ENCODE measurements at regions not wholly inside any gene's neighbourhood (a gene's known extent, or its start where the extent isn't known, plus 50 kb on each side); places are given as distances from the start of the nearest gene placed in this dataset.

GRCh38 chr5:87850843-87851242 is 417.8 kb downstream of the TMEM161B start:
- no peaks in the 10 kb centered on the region for H3K9me3 ChIP-seq (ENCODE audit: control extremely low read depth in 1 of 5, control insufficient read depth in 4 of 5, insufficient read depth in 2 of 5, low read depth in 1 of 5, low read length in 4 of 5)
- POLR2A ChIA-PET: no interaction called here
- no peaks in the 10 kb centered on the region for H3K27me3 ChIP-seq (replicated peaks in 2 of 5; ENCODE audit: control insufficient read depth in 4 of 5, insufficient read depth in 5 of 5, low read length in 4 of 5)
- no peak for DNase-seq
- no CpG with 5 or more reads among the region's 3 CpGs for WGBS (ENCODE audit: insufficient coverage)
- H3K4me1 ChIP-seq (ENCODE audit: control extremely low read depth in 1 of 4, control insufficient read depth in 4 of 4, insufficient read depth in 4 of 4, low read length in 3 of 4): no peaks in the 10 kb centered on the region
- no peak overlapping the region for H3K4me3 ChIP-seq (ENCODE audit: control insufficient read depth in 1 of 7, extremely low read depth in 1 of 7, insufficient read depth in 4 of 7, low read depth in 2 of 7, low read length in 6 of 7)
- H3K27ac ChIP-seq (ENCODE audit: insufficient read depth in 1 of 2, low read depth in 1 of 2, low read length in 2 of 2, poor library complexity in 1 of 2, severe bottlenecking in 2 of 2): no peak overlapping the region
- CTCF ChIA-PET: no interaction called here
- H3K36me3 ChIP-seq (ENCODE audit: control insufficient read depth in 4 of 4, insufficient read depth in 4 of 4, low read length in 3 of 4): no peaks in the 10 kb centered on the region

DNA sequence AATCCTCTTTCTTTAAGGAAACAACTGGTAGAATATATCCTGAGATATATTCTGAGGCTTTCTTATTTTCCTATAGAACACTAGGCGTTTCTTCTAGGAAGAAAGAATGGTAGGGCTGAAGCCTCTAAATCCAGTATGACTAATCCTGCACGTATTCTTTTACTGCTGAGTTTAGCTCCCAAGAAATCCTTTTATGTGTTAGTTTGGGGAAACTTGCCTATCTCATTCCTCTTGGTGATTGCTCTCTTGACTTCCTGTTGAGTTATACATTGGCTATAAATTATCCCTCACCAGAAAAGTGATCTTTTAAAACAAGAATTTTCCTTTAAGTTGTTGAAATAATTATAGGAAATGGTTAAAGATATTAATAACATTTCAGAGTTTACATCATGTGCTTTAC is 422.9 kb downstream of the TMEM161B start:
- ChIA-PET CTCF (no interaction called here), POLR2A (no interaction called here)
- H3K36me3 ChIP-seq (ENCODE audit: control insufficient read depth in 4 of 4, insufficient read depth in 4 of 4, low read length in 3 of 4): no peaks in the 10 kb centered on the region
- H3K9me3 ChIP-seq (ENCODE audit: control extremely low read depth in 1 of 5, control insufficient read depth in 4 of 5, insufficient read depth in 2 of 5, low read depth in 1 of 5, low read length in 4 of 5): peaks cover 0 to 6% (median 2%) of the 10 kb centered on the region in 5 experiments
- H3K4me3 ChIP-seq (ENCODE audit: control insufficient read depth in 1 of 7, extremely low read depth in 1 of 7, insufficient read depth in 4 of 7, low read depth in 2 of 7, low read length in 6 of 7): no peak overlapping the region
- no CpG with 5 or more reads among the region's 2 CpGs for WGBS (ENCODE audit: insufficient coverage)
- no peak for DNase-seq
- no peaks in the 10 kb centered on the region for H3K27me3 ChIP-seq (replicated peaks in 2 of 5; ENCODE audit: control insufficient read depth in 4 of 5, insufficient read depth in 5 of 5, low read length in 4 of 5)
- no peak overlapping the region for H3K27ac ChIP-seq (ENCODE audit: insufficient read depth in 1 of 2, low read depth in 1 of 2, low read length in 2 of 2, poor library complexity in 1 of 2, severe bottlenecking in 2 of 2)
- no peaks in the 10 kb centered on the region for H3K4me1 ChIP-seq (ENCODE audit: control extremely low read depth in 1 of 4, control insufficient read depth in 4 of 4, insufficient read depth in 4 of 4, low read length in 3 of 4)

DNA sequence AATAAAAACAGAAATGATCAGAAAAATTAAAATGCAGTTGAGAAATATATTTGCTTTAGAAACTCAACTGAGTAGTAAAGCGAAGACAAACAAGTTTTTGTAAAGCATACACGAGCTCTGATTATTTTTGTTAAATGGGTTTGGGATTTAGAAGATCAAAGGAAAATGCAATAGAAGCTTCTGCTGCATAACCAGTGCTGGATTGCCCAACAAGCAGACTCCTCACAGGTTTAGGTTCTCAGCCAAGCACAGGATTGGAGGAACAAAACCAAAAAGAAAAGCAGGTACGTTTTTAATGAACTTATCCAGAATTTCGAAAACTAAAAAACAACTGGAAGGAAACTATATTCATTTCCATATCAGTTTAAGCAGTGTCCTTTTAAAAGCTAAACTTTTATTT is 423.8 kb downstream of the TMEM161B start:
- no peak overlapping the region for H3K4me3 ChIP-seq (ENCODE audit: control insufficient read depth in 1 of 7, extremely low read depth in 1 of 7, insufficient read depth in 4 of 7, low read depth in 2 of 7, low read length in 6 of 7)
- CTCF ChIA-PET: no interaction called here
- POLR2A ChIA-PET: no interaction called here
- 92% methylated on average over 2 of the region's 4 CpGs for WGBS (ENCODE audit: insufficient coverage)
- no peak for DNase-seq
- H3K4me1 ChIP-seq (ENCODE audit: control extremely low read depth in 1 of 4, control insufficient read depth in 4 of 4, insufficient read depth in 4 of 4, low read length in 3 of 4): no peaks in the 10 kb centered on the region
- H3K27me3 ChIP-seq (replicated peaks in 2 of 5; ENCODE audit: control insufficient read depth in 4 of 5, insufficient read depth in 5 of 5, low read length in 4 of 5): no peaks in the 10 kb centered on the region
- peaks cover 0 to 6% (median 5%) of the 10 kb centered on the region in 5 experiments for H3K9me3 ChIP-seq (ENCODE audit: control extremely low read depth in 1 of 5, control insufficient read depth in 4 of 5, insufficient read depth in 2 of 5, low read depth in 1 of 5, low read length in 4 of 5)
- no peak overlapping the region for H3K27ac ChIP-seq (ENCODE audit: insufficient read depth in 1 of 2, low read depth in 1 of 2, low read length in 2 of 2, poor library complexity in 1 of 2, severe bottlenecking in 2 of 2)
- no peaks in the 10 kb centered on the region for H3K36me3 ChIP-seq (ENCODE audit: control insufficient read depth in 4 of 4, insufficient read depth in 4 of 4, low read length in 3 of 4)

GRCh38 chr5:87844449-87844848 is 424.2 kb downstream of the TMEM161B start:
- ChIA-PET POLR2A (no interaction called here), CTCF (no interaction called here)
- DNase-seq: no peak
- Histone ChIP-seq H3K27ac (ENCODE audit: insufficient read depth in 1 of 2, low read depth in 1 of 2, low read length in 2 of 2, poor library complexity in 1 of 2, severe bottlenecking in 2 of 2) (no peak overlapping the region), H3K9me3 (ENCODE audit: control extremely low read depth in 1 of 5, control insufficient read depth in 4 of 5, insufficient read depth in 2 of 5, low read depth in 1 of 5, low read length in 4 of 5) (peaks cover 0 to 6% (median 5%) of the 10 kb centered on the region in 5 experiments), H3K36me3 (ENCODE audit: control insufficient read depth in 4 of 4, insufficient read depth in 4 of 4, low read length in 3 of 4) (no peaks in the 10 kb centered on the region), H3K4me1 (ENCODE audit: control extremely low read depth in 1 of 4, control insufficient read depth in 4 of 4, insufficient read depth in 4 of 4, low read length in 3 of 4) (no peaks in the 10 kb centered on the region), H3K4me3 (ENCODE audit: control insufficient read depth in 1 of 7, extremely low read depth in 1 of 7, insufficient read depth in 4 of 7, low read depth in 2 of 7, low read length in 6 of 7) (no peak overlapping the region), H3K27me3 (replicated peaks in 2 of 5; ENCODE audit: control insufficient read depth in 4 of 5, insufficient read depth in 5 of 5, low read length in 4 of 5) (no peaks in the 10 kb centered on the region)
- 100% methylated on average over 1 of the region's 1 CpG for WGBS (ENCODE audit: insufficient coverage)

DNA sequence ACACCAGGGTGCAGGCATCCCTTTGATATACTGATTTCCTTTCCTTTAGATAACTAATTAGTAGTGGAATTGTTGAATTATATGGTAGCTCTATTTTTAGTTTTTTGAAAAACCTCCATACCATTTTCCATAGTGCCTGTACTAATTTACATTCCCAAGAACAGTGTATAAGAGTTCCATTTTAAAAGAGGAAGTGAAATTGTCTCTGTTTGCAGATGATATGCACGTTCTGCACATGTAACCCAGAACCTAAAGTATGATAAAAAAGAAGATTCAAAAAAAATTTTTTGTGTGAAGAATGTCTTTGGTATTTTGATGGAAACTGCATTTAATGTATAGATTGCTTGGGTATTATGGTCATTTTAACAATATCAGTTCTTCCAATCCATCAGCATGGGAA is 424.0 kb upstream of the CCNH start:
- H3K9me3 ChIP-seq (ENCODE audit: control extremely low read depth in 1 of 5, control insufficient read depth in 4 of 5, insufficient read depth in 2 of 5, low read depth in 1 of 5, low read length in 4 of 5): peaks cover 0 to 14% (median 6%) of the 10 kb centered on the region in 5 experiments
- no peak overlapping the region for H3K4me3 ChIP-seq (ENCODE audit: control insufficient read depth in 1 of 7, extremely low read depth in 1 of 7, insufficient read depth in 4 of 7, low read depth in 2 of 7, low read length in 6 of 7)
- no peak overlapping the region for H3K27ac ChIP-seq (ENCODE audit: insufficient read depth in 1 of 2, low read depth in 1 of 2, low read length in 2 of 2, poor library complexity in 1 of 2, severe bottlenecking in 2 of 2)
- WGBS (ENCODE audit: insufficient coverage): no CpG with 5 or more reads among the region's 1 CpG
- ChIA-PET POLR2A (no interaction called here), CTCF (no interaction called here)
- no peak for DNase-seq
- H3K36me3 ChIP-seq (ENCODE audit: control insufficient read depth in 4 of 4, insufficient read depth in 4 of 4, low read length in 3 of 4): no peaks in the 10 kb centered on the region
- H3K4me1 ChIP-seq (ENCODE audit: control extremely low read depth in 1 of 4, control insufficient read depth in 4 of 4, insufficient read depth in 4 of 4, low read length in 3 of 4): no peaks in the 10 kb centered on the region
- no peaks in the 10 kb centered on the region for H3K27me3 ChIP-seq (replicated peaks in 2 of 5; ENCODE audit: control insufficient read depth in 4 of 5, insufficient read depth in 5 of 5, low read length in 4 of 5)

GRCh38 chr5:87831499-87831898 is 418.8 kb upstream of the CCNH start:
- WGBS (ENCODE audit: insufficient coverage): 86% methylated on average over 2 of the region's 2 CpGs
- Histone ChIP-seq H3K27me3 (replicated peaks in 2 of 5; ENCODE audit: control insufficient read depth in 4 of 5, insufficient read depth in 5 of 5, low read length in 4 of 5) (no peaks in the 10 kb centered on the region), H3K36me3 (ENCODE audit: control insufficient read depth in 4 of 4, insufficient read depth in 4 of 4, low read length in 3 of 4) (no peaks in the 10 kb centered on the region), H3K4me1 (ENCODE audit: control extremely low read depth in 1 of 4, control insufficient read depth in 4 of 4, insufficient read depth in 4 of 4, low read length in 3 of 4) (no peaks in the 10 kb centered on the region), H3K27ac (ENCODE audit: insufficient read depth in 1 of 2, low read depth in 1 of 2, low read length in 2 of 2, poor library complexity in 1 of 2, severe bottlenecking in 2 of 2) (no peak overlapping the region), H3K4me3 (ENCODE audit: control insufficient read depth in 1 of 7, extremely low read depth in 1 of 7, insufficient read depth in 4 of 7, low read depth in 2 of 7, low read length in 6 of 7) (no peak overlapping the region), H3K9me3 (ENCODE audit: control extremely low read depth in 1 of 5, control insufficient read depth in 4 of 5, insufficient read depth in 2 of 5, low read depth in 1 of 5, low read length in 4 of 5) (peaks cover 0 to 9% (median 2%) of the 10 kb centered on the region in 5 experiments)
- ChIA-PET CTCF (no interaction called here), POLR2A (no interaction called here)
- DNase-seq: no peak

DNA sequence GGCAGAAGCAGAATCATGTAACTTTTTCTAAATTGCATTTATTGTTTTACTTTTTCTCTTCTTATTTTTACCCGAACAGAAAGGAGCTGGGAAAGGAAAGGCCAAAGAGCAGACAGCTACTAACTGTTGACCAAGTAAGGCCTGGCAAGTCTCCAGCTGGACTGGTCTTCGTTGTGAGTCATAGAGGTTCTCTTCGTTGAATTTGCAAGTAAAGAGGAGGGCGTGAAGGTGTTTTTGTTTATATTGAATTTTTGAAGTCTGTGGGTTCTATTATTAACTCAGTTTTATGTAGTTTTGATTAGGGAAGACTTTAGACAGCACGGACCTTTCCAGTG is 416.5 kb upstream of the CCNH start:
- peaks cover 0 to 9% (median 2%) of the 10 kb centered on the region in 5 experiments for H3K9me3 ChIP-seq (ENCODE audit: control extremely low read depth in 1 of 5, control insufficient read depth in 4 of 5, insufficient read depth in 2 of 5, low read depth in 1 of 5, low read length in 4 of 5)
- H3K27me3 ChIP-seq (replicated peaks in 2 of 5; ENCODE audit: control insufficient read depth in 4 of 5, insufficient read depth in 5 of 5, low read length in 4 of 5): no peaks in the 10 kb centered on the region
- DNase-seq: no peak
- no peak overlapping the region for H3K27ac ChIP-seq (ENCODE audit: insufficient read depth in 1 of 2, low read depth in 1 of 2, low read length in 2 of 2, poor library complexity in 1 of 2, severe bottlenecking in 2 of 2)
- POLR2A ChIA-PET: no interaction called here
- H3K4me1 ChIP-seq (ENCODE audit: control extremely low read depth in 1 of 4, control insufficient read depth in 4 of 4, insufficient read depth in 4 of 4, low read length in 3 of 4): no peaks in the 10 kb centered on the region
- no peaks in the 10 kb centered on the region for H3K36me3 ChIP-seq (ENCODE audit: control insufficient read depth in 4 of 4, insufficient read depth in 4 of 4, low read length in 3 of 4)
- WGBS (ENCODE audit: insufficient coverage): no CpG with 5 or more reads among the region's 5 CpGs
- H3K4me3 ChIP-seq (ENCODE audit: control insufficient read depth in 1 of 7, extremely low read depth in 1 of 7, insufficient read depth in 4 of 7, low read depth in 2 of 7, low read length in 6 of 7): no peak overlapping the region
- CTCF ChIA-PET: no interaction called here

Measured in common myeloid progenitor, CD34-positive (primary cell).